Hepatocyte (in vitro differentiated cells): ENCODE measurements at regions not wholly inside any gene's neighbourhood (a gene's known extent, or its start where the extent isn't known, plus 50 kb on each side); places are given as distances from the start of the nearest gene placed in this dataset.

Experiments used
- DNase-seq: peaks from one replicate; pipeline ENCODE4 v3.0.0-alpha.2; 2016; ENCODE audit warnings: low spot score
- H2AFZ ChIP-seq: fragments of 200-600 bp; sonication (generic); 2 replicates; pipeline ENCODE4 v1.6.0; 2016; ENCODE audit warnings: antibody characterized with exemption, mild to moderate bottlenecking
- H3K27ac ChIP-seq: fragments of 200-600 bp; sonication (generic); 2 replicates; pipeline ENCODE4 v1.5.1; 2016; ENCODE audit warnings: mild to moderate bottlenecking
- H3K27me3 ChIP-seq: fragments of 200-600 bp; sonication (generic); 2 replicates; pipeline ENCODE4 v1.6.1; 2016
- H3K36me3 ChIP-seq: fragments of 200-600 bp; sonication (generic); replicated peaks from 2 replicates; pipeline ENCODE4 v1.5.1; 2016; ENCODE audit warnings: low read depth; ENCODE audit not compliant: insufficient read depth
- H3K4me1 ChIP-seq: fragments of 200-600 bp; sonication (generic); 2 replicates; pipeline ENCODE4 v1.5.1; 2016; ENCODE audit warnings: mild to moderate bottlenecking, moderate library complexity; ENCODE audit not compliant: insufficient read depth
- H3K4me2 ChIP-seq: fragments of 200-600 bp; sonication (generic); 2 replicates; pipeline ENCODE4 v1.6.0; 2016
- H3K4me3 ChIP-seq: fragments of 200-600 bp; sonication (generic); 2 replicates; pipeline ENCODE4 v1.5.1; 2016; ENCODE audit warnings: mild to moderate bottlenecking
- H3K79me2 ChIP-seq: fragments of 200-600 bp; sonication (generic); 2 replicates; pipeline ENCODE4 v1.6.0; 2017; ENCODE audit warnings: mild to moderate bottlenecking
- H3K9me2 ChIP-seq: fragments of 200-600 bp; sonication (generic); replicated peaks from 2 replicates; pipeline ENCODE4 v1.6.0; 2017; ENCODE audit warnings: mild to moderate bottlenecking; ENCODE audit not compliant: insufficient read depth
- H3K9me3 ChIP-seq: fragments of 200-600 bp; sonication (generic); 2 replicates; pipeline ENCODE4 v1.5.1; 2016; ENCODE audit warnings: low read depth, mild to moderate bottlenecking
- H4K20me1 ChIP-seq: fragments of 200-600 bp; sonication (generic); 2 replicates; pipeline ENCODE4 v1.6.0; 2016; ENCODE audit warnings: mild to moderate bottlenecking; ENCODE audit not compliant: insufficient read depth, poor library complexity, severe bottlenecking
- CTCF ChIP-seq: fragments of 200-600 bp; sonication (generic); IDR thresholded peaks from 2 replicates; pipeline ENCODE4 v1.5.1; 2016; ENCODE audit warnings: antibody characterized with exemption, mild to moderate bottlenecking; ENCODE audit not compliant: poor library complexity
- EZH2 ChIP-seq: fragments of 200-600 bp; sonication (generic); IDR thresholded peaks from 2 replicates; pipeline ENCODE4 v1.6.1; 2016; ENCODE audit warnings: antibody characterized with exemption, mild to moderate bottlenecking, borderline replicate concordance
- EZH2phosphoT487 ChIP-seq: fragments of 200-600 bp; sonication (generic); IDR thresholded peaks from one replicate; pipeline ENCODE4 v1.6.1; 2018; ENCODE audit warnings: antibody characterized with exemption, mild to moderate bottlenecking, low read depth, moderate library complexity; ENCODE audit not compliant: unreplicated experiment, severe bottlenecking
- WGBS: methylation state at CpG from one replicate; pipeline ENCODE4 v1.1.6; 2016; ENCODE audit warnings: low lambda C conversion rate; ENCODE audit errors: missing lambda C conversion rate; 5-methylcytosine and 5-hydroxymethylcytosine counted together

GRCh38 chr7:89500084-89500483 lies 654.2 kb upstream of the STEAP1 start:
- Histone ChIP-seq H4K20me1 (no peaks in the 10 kb centered on the region), H3K9me2 (no peaks in the 10 kb centered on the region), H3K27ac (no peak overlapping the region), H3K79me2 (no peaks in the 10 kb centered on the region), H3K4me3 (no peak overlapping the region), H3K4me2 (no peak overlapping the region), H3K36me3 (no peaks in the 10 kb centered on the region), H3K27me3 (no peaks in the 10 kb centered on the region), H3K4me1 (no peaks in the 10 kb centered on the region), H2AFZ (no peak overlapping the region), H3K9me3 (no peaks in the 10 kb centered on the region)
- DNase-seq = no peak
- 83% methylated on average over 2 of the region's 2 CpGs for WGBS
- TF ChIP-seq EZH2 = no peak
- no peak for TF ChIP-seq CTCF
- no peak for TF ChIP-seq EZH2phosphoT487

- no peaks in the 10 kb centered on the region for H3K4me1 ChIP-seq
- no peaks in the 10 kb centered on the region for H4K20me1 ChIP-seq
- H3K27ac ChIP-seq = no peak overlapping the region
- no peak overlapping the region for H2AFZ ChIP-seq
- H3K36me3 ChIP-seq = no peaks in the 10 kb centered on the region
- H3K9me2 ChIP-seq = no peaks in the 10 kb centered on the region
- H3K27me3 ChIP-seq = no peaks in the 10 kb centered on the region
- H3K4me3 ChIP-seq = no peak overlapping the region
- H3K9me3 ChIP-seq = no peaks in the 10 kb centered on the region
- H3K4me2 ChIP-seq = no peak overlapping the region
- TF ChIP-seq EZH2 (no peak), EZH2phosphoT487 (no peak), CTCF (no peak)
- DNase-seq = no peak
- H3K79me2 ChIP-seq = no peaks in the 10 kb centered on the region
Observed at GRCh38 chr7:89503281-89503680, 651.0 kb upstream of the STEAP1 start.

GRCh38 chr7:89507034-89507433 lies 647.2 kb upstream of the STEAP1 start:
- no peak for DNase-seq

More at GRCh38 chr7:89507034-89507433, 647.2 kb upstream of the STEAP1 start:
- Histone ChIP-seq H3K4me1 (no peaks in the 10 kb centered on the region), H3K36me3 (no peaks in the 10 kb centered on the region), H3K79me2 (no peaks in the 10 kb centered on the region), H3K4me3 (no peak overlapping the region), H3K9me3 (no peaks in the 10 kb centered on the region), H3K27ac (no peak overlapping the region), H3K9me2 (no peaks in the 10 kb centered on the region), H2AFZ (no peak overlapping the region), H3K27me3 (no peaks in the 10 kb centered on the region), H3K4me2 (no peak overlapping the region), H4K20me1 (no peaks in the 10 kb centered on the region)
- WGBS = 85% methylated on average over 3 of the region's 3 CpGs
- TF ChIP-seq EZH2 = no peak
- TF ChIP-seq CTCF = no peak
- no peak for TF ChIP-seq EZH2phosphoT487
